Thyroid gland (tissue), 4 donors: ENCODE measurements at regions not wholly inside any gene's neighbourhood (a gene's known extent, or its start where the extent isn't known, plus 50 kb on each side); places are given as distances from the start of the nearest gene placed in this dataset.
A peak's percentile ranks its signal among the peaks of the same experiment; 100 is the strongest.

Experiments
- DNase-seq, 2 donors: peaks; one replicate each; pipeline ENCODE4 v3.0.0-alpha.2; 2019
- H3K27ac ChIP-seq, 3 donors: fragments of 200-600 bp; sonication (generic); 1 replicate in 2 of 3; 2 replicates in 1 of 3; pipeline ENCODE4 v1.5.1; 2016 to 2019; ENCODE audit warnings: mild to moderate bottlenecking in 1 of 3, moderate library complexity in 1 of 3
- H3K27me3 ChIP-seq: fragments of 200-600 bp; sonication (generic); one replicate; pipeline ENCODE4 v1.5.1; 2019
- H3K36me3 ChIP-seq, 2 donors: fragments of 200-600 bp; sonication (generic); one replicate each; pipeline ENCODE4 v1.5.1; 2016 to 2019
- H3K4me1 ChIP-seq, 2 donors: fragments of 200-600 bp; sonication (generic); one replicate each; pipeline ENCODE4 v1.5.1; 2017 to 2019
- H3K4me3 ChIP-seq, 3 donors: fragments of 200-600 bp; sonication (generic); replicated peaks in 1 of 3; 1 replicate in 2 of 3; 2 replicates in 1 of 3; pipeline ENCODE4 v1.5.1; 2016; ENCODE audit warnings: mild to moderate bottlenecking in 1 of 3
- H3K9me3 ChIP-seq: fragments of 200-600 bp; sonication (generic); one replicate; pipeline ENCODE4 v1.5.1; 2017
- POLR2A ChIP-seq, 2 donors: fragments of 450-650 bp; IDR thresholded peaks; one replicate each; pipeline ENCODE4 v1.6.1; 2017; ENCODE audit warnings: antibody characterized with exemption in 2 of 2, mild to moderate bottlenecking in 2 of 2, moderate library complexity in 1 of 2
- WGBS, 2 donors: methylation state at CpG; one replicate each; pipeline ENCODE4 v1.1.5; 2017; 5-methylcytosine and 5-hydroxymethylcytosine counted together
- intact Hi-C: fragments of 100-400 bp; cut with DNase I; formaldehyde crosslinking; loops from one replicate; pipeline ENCODE4 v1.15.1; 2023
- TF ChIP-seq, protein P1 (sequence below), 6 experiments: fragments of 200-600 bp in 3 of 6; fragments of 450-650 bp in 3 of 6; sonication (generic) in 3 of 6; IDR thresholded peaks; one replicate each; pipeline ENCODE4 v1.5.1; 2016 to 2019; ENCODE audit warnings: antibody characterized with exemption in 6 of 6, mild to moderate bottlenecking in 2 of 6, inconsistent platforms in 1 of 6, moderate library complexity in 1 of 6

DNA sequence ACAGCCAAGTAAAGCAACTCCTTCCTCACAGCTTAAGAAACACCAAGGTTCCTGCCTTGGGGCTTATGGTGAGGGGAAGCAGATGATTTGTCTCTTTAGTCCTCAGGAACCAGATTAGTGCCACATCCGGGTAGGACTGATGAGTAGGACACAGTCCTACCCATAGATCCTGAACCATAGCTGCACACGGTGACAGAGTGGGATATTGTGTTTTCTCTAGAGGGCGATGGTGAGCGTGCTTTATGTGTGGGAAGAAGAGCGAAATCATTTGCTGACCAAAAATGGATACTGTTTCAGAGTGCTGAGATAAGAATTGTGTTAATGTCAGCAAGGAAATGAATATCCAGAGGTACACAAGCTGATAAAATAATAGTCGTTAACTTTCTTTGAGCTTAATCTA lies 209.0 kb upstream of the FBXL7 start:
- Histone ChIP-seq H3K36me3 (no peaks in the 10 kb centered on the region), H3K9me3 (no peaks in the 10 kb centered on the region), H3K4me3 (no peak overlapping the region), H3K4me1 (peaks cover 0 to 12% of the 10 kb centered on the region in 2 donors), H3K27ac (no peak overlapping the region), H3K27me3 (no peaks in the 10 kb centered on the region)
- TF ChIP-seq POLR2A (IDR thresholded peaks at IDR 0.05) = no peak
- TF ChIP-seq, protein P1, sequence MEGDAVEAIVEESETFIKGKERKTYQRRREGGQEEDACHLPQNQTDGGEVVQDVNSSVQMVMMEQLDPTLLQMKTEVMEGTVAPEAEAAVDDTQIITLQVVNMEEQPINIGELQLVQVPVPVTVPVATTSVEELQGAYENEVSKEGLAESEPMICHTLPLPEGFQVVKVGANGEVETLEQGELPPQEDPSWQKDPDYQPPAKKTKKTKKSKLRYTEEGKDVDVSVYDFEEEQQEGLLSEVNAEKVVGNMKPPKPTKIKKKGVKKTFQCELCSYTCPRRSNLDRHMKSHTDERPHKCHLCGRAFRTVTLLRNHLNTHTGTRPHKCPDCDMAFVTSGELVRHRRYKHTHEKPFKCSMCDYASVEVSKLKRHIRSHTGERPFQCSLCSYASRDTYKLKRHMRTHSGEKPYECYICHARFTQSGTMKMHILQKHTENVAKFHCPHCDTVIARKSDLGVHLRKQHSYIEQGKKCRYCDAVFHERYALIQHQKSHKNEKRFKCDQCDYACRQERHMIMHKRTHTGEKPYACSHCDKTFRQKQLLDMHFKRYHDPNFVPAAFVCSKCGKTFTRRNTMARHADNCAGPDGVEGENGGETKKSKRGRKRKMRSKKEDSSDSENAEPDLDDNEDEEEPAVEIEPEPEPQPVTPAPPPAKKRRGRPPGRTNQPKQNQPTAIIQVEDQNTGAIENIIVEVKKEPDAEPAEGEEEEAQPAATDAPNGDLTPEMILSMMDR (IDR thresholded peaks at IDR 0.05) = no peak
- DNase-seq = no peak
- intact Hi-C loops = no loop called here
- WGBS, 2 donors = 93 to 94% methylated on average over 6 of the region's 6 CpGs

DNA sequence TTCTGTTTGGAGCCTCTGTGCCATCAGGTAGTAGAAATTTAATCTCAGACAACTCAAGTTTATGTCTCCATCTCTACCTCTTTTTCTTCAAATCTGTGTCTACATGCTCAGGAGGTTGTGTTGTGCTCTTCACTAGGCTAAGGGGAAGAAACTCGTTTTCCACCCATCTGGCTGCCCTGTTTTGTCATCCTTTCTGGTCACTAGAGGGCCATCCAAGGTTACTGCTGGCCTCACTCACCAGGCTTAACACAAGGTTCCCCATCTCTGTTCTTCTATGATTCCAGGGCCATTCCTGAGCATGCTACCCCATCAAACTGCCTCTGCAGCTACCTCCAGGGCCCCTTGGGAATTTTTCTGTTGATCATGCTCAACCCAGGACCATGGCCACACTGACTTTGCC lies 213.3 kb upstream of the FBXL7 start:
- peak in 1 of 2 donors; percentile 9 for DNase-seq
- TF ChIP-seq, protein P1 (IDR thresholded peaks at IDR 0.05) = peak in 3 of 6 experiments; percentile 15 to 32 (median 28)
- no peak for TF ChIP-seq POLR2A (IDR thresholded peaks at IDR 0.05)
- H3K4me3 ChIP-seq = no peak overlapping the region
- H3K36me3 ChIP-seq = no peaks in the 10 kb centered on the region
- intact Hi-C loops = no loop called here
- no peak overlapping the region for H3K27ac ChIP-seq
- H3K27me3 ChIP-seq = no peaks in the 10 kb centered on the region
- WGBS, 2 donors = 8 to 13% methylated on average over 1 of the region's 1 CpG
- no peaks in the 10 kb centered on the region for H3K9me3 ChIP-seq
- H3K4me1 ChIP-seq = peaks cover 0 to 12% of the 10 kb centered on the region in 2 donors

DNA sequence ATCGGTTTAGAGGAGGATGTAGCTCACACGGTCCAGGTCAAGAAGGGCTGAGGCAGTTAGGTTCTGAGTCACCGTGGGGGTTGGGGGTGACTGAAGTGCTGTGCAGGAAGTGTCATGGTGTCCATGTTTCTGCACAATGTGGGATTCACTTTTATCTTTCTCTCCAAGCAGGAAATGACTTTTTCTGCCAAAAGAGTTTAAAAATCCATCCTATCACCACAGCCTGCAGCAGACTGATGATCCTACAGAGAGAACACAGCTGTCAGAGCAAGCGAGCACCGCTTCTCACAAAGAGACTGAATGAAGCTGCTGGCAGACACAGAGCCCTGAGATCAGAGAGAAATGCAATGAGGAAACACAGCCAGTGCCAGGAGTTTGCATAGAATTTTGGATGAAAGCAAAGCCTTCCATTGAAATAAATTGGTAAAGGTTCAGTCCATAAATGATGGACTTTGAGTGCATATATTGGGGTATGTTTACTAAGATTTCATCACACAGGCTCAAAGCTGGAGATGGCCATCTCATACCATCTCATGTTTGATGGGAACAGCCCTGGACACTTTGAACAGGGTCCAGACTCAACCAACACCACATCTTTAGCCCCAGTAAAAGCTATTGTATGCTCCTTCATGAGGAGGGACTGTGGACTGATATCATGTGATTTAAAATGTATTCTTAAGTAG lies 213.9 kb upstream of the FBXL7 start:
- Histone ChIP-seq H3K4me1 (peaks cover 0 to 12% of the 10 kb centered on the region in 2 donors), H3K9me3 (no peaks in the 10 kb centered on the region), H3K36me3 (no peaks in the 10 kb centered on the region), H3K27me3 (no peaks in the 10 kb centered on the region), H3K27ac (no peak overlapping the region), H3K4me3 (no peak overlapping the region)
- 63 to 65% methylated on average over 5 of the region's 5 CpGs for WGBS, 2 donors
- intact Hi-C loops = no loop called here
- no peak for TF ChIP-seq POLR2A (IDR thresholded peaks at IDR 0.05)
- TF ChIP-seq, protein P1 (IDR thresholded peaks at IDR 0.05) = no peak
- no peak for DNase-seq

DNA sequence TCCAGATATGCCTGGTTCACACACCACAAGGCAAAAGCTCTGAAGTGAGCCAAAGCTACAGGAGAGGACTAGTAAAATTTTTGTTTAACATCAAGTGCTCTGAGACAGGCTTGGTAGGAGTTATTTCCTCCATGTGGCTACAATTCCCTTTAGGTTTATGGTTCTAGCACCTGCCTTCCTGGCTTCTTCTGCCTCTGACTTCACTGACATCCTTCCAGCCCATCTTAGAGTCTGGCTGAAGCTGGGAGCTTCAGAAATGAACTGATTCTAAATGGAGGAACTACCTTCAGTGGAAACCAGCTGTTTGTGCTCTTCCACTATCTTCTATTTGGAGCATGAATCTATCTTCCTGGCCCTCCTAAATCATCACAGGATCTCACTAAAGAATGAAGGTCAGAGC lies 215.3 kb upstream of the FBXL7 start:
- intact Hi-C loops = no loop called here
- Histone ChIP-seq H3K27ac (no peak overlapping the region), H3K4me3 (no peak overlapping the region), H3K4me1 (peaks cover 0 to 7% of the 10 kb centered on the region in 2 donors), H3K36me3 (no peaks in the 10 kb centered on the region), H3K27me3 (no peaks in the 10 kb centered on the region), H3K9me3 (no peaks in the 10 kb centered on the region)
- DNase-seq = no peak
- TF ChIP-seq, protein P1 (IDR thresholded peaks at IDR 0.05) = no peak
- no peak for TF ChIP-seq POLR2A (IDR thresholded peaks at IDR 0.05)

DNA sequence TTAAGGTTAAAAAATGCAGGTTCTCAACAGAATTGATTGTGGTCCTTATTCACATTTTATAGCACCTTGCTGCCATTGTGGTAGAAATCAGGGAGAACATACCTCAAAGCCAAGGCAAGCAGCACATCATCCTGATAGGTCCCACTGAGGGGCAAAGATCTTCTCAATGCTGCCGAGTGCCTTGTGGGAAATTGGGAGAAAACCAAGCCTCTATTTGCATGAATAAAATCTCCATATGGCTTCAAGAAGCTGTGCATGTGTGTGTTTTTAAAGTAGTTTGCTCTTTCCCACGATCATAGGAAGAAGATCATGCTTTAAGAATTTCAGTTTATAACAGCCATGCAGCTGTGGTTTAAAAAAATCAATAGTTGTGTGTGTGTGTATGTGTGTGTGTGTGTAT lies 216.9 kb upstream of the FBXL7 start:
- Histone ChIP-seq H3K4me3 (no peak overlapping the region), H3K36me3 (no peaks in the 10 kb centered on the region), H3K27me3 (no peaks in the 10 kb centered on the region), H3K4me1 (no peaks in the 10 kb centered on the region), H3K9me3 (no peaks in the 10 kb centered on the region), H3K27ac (no peak overlapping the region)
- 65 to 72% methylated on average over 2 of the region's 2 CpGs for WGBS, 2 donors
- no peak for DNase-seq
- TF ChIP-seq, protein P1 (IDR thresholded peaks at IDR 0.05) = no peak
- no peak for TF ChIP-seq POLR2A (IDR thresholded peaks at IDR 0.05)
- intact Hi-C loops = no loop called here
